ENCODE measurements at regions not wholly inside any gene's neighbourhood (a gene's known extent, or its start where the extent isn't known, plus 50 kb on each side); places are given as distances from the start of the nearest gene placed in this dataset.

DNA sequence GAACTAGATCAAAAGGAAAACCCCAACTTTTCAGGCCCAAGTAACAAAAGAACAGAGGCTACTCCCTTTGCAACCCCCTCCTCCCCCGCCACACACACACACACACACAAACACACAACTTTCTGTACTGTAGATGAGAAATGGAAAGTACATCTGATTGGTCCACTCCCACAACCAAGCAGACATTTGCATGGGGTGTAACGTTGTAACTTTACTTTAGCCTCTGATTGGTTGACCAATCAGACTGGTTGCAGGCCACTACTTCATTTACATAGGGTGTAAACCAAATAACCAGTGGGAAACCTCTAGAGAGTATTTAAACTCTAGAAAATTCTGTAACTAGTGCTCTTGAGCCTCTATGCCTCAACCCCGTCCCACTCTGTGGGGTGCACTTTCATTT, 425.5 kb downstream of the GXYLT1 start:
- no peak for ATAC-seq
- no peak for FAIRE-seq
- Histone ChIP-seq H3K9me3 (replicated peaks; ENCODE audit: control insufficient read depth, insufficient read depth, low read depth, low read length) (no peaks in the 10 kb centered on the region), H3K9ac (ENCODE audit: insufficient read depth in 1 of 2, low read depth in 2 of 2, low read length in 2 of 2) (no peak overlapping the region), H3K36me3 (ENCODE audit: control insufficient read depth, insufficient read depth, low read length) (no peaks in the 10 kb centered on the region), H3K27me3 (ENCODE audit: control insufficient read depth in 2 of 2, insufficient read depth in 2 of 2, low read length in 2 of 2) (no peaks in the 10 kb centered on the region), H3K9me1 (ENCODE audit: control insufficient read depth, insufficient read depth, low read length) (no peaks in the 10 kb centered on the region), H3K4me2 (ENCODE audit: insufficient read depth, low read length) (no peak overlapping the region), H3K4me3 (no peak overlapping the region), H3K27ac (ENCODE audit: extremely low read depth, low read depth, low read length) (no peak overlapping the region), H3K4me1 (replicated peaks in 1 of 2; ENCODE audit: control insufficient read depth in 2 of 2, insufficient read depth in 2 of 2, low read length in 2 of 2) (no peaks in the 10 kb centered on the region), H2AFZ (ENCODE audit: low read depth, low read length) (no peak overlapping the region), H4K20me1 (replicated peaks; ENCODE audit: control insufficient read depth, insufficient read depth, low read length) (no peaks in the 10 kb centered on the region), H3K79me2 (ENCODE audit: control insufficient read depth, insufficient read depth, low read length) (no peaks in the 10 kb centered on the region)
- no TSS peak for BruUV-seq (replicated peaks)
- CTCF ChIA-PET (ENCODE audit: low intra/inter-chr PET ratio): no interaction called here
- intact Hi-C loops (cut with micrococcal nuclease) (no loop called here), in situ Hi-C loops (cut with MboI) (no loop called here)
- WGBS (ENCODE audit: insufficient coverage, low coverage, missing lambda C conversion rate): 0% methylated on average over 3 of the region's 3 CpGs
- POLR2A ChIA-PET: no interaction called here
- DNase-seq (ENCODE audit: extremely low read depth in 1 of 4, low spot score in 3 of 4): no peak
- TF ChIP-seq NR4A1 (CRISPR knock-in tag; IDR thresholded peaks at IDR 0.05) (no peak), NR4A1 (tag; IDR thresholded peaks at IDR 0.05) (no peak), NCOR1 (IDR thresholded peaks at IDR 0.05) (no peak), NELFE (IDR thresholded peaks at IDR 0.05; ENCODE audit: insufficient read depth, insufficient read length) (no peak), PURB (CRISPR knock-in tag; IDR thresholded peaks at IDR 0.05; ENCODE audit: low read depth) (no peak), SREBF2 (CRISPR knock-in tag; IDR thresholded peaks at IDR 0.05) (no peak), ZBED1 (IDR thresholded peaks at IDR 0.05) (no peak)
- TF ChIP-seq, protein P1, sequence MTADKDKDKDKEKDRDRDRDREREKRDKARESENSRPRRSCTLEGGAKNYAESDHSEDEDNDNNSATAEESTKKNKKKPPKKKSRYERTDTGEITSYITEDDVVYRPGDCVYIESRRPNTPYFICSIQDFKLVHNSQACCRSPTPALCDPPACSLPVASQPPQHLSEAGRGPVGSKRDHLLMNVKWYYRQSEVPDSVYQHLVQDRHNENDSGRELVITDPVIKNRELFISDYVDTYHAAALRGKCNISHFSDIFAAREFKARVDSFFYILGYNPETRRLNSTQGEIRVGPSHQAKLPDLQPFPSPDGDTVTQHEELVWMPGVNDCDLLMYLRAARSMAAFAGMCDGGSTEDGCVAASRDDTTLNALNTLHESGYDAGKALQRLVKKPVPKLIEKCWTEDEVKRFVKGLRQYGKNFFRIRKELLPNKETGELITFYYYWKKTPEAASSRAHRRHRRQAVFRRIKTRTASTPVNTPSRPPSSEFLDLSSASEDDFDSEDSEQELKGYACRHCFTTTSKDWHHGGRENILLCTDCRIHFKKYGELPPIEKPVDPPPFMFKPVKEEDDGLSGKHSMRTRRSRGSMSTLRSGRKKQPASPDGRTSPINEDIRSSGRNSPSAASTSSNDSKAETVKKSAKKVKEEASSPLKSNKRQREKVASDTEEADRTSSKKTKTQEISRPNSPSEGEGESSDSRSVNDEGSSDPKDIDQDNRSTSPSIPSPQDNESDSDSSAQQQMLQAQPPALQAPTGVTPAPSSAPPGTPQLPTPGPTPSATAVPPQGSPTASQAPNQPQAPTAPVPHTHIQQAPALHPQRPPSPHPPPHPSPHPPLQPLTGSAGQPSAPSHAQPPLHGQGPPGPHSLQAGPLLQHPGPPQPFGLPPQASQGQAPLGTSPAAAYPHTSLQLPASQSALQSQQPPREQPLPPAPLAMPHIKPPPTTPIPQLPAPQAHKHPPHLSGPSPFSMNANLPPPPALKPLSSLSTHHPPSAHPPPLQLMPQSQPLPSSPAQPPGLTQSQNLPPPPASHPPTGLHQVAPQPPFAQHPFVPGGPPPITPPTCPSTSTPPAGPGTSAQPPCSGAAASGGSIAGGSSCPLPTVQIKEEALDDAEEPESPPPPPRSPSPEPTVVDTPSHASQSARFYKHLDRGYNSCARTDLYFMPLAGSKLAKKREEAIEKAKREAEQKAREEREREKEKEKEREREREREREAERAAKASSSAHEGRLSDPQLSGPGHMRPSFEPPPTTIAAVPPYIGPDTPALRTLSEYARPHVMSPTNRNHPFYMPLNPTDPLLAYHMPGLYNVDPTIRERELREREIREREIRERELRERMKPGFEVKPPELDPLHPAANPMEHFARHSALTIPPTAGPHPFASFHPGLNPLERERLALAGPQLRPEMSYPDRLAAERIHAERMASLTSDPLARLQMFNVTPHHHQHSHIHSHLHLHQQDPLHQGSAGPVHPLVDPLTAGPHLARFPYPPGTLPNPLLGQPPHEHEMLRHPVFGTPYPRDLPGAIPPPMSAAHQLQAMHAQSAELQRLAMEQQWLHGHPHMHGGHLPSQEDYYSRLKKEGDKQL (CRISPR knock-in tag; IDR thresholded peaks at IDR 0.05; ENCODE audit: borderline replicate concordance): no peak
- TF ChIP-seq, protein P2, sequence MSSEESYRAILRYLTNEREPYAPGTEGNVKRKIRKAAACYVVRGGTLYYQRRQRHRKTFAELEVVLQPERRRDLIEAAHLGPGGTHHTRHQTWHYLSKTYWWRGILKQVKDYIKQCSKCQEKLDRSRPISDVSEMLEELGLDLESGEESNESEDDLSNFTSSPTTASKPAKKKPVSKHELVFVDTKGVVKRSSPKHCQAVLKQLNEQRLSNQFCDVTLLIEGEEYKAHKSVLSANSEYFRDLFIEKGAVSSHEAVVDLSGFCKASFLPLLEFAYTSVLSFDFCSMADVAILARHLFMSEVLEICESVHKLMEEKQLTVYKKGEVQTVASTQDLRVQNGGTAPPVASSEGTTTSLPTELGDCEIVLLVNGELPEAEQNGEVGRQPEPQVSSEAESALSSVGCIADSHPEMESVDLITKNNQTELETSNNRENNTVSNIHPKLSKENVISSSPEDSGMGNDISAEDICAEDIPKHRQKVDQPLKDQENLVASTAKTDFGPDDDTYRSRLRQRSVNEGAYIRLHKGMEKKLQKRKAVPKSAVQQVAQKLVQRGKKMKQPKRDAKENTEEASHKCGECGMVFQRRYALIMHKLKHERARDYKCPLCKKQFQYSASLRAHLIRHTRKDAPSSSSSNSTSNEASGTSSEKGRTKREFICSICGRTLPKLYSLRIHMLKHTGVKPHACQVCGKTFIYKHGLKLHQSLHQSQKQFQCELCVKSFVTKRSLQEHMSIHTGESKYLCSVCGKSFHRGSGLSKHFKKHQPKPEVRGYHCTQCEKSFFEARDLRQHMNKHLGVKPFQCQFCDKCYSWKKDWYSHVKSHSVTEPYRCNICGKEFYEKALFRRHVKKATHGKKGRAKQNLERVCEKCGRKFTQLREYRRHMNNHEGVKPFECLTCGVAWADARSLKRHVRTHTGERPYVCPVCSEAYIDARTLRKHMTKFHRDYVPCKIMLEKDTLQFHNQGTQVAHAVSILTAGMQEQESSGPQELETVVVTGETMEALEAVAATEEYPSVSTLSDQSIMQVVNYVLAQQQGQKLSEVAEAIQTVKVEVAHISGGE (CRISPR knock-in tag; IDR thresholded peaks at IDR 0.05): no peak

All from K562 (cell line).